IPS-18a (cell line): ENCODE measurements at regions not wholly inside any gene's neighbourhood (a gene's known extent, or its start where the extent isn't known, plus 50 kb on each side); places are given as distances from the start of the nearest gene placed in this dataset.

Source experiments
- H3K27ac ChIP-seq: one replicate; pipeline ENCODE4 v1.5.1; 2013; ENCODE audit warnings: low read length
- H3K27me3 ChIP-seq: one replicate; pipeline ENCODE4 v1.6.1; 2013; ENCODE audit warnings: mild to moderate bottlenecking, low read length; ENCODE audit not compliant: control insufficient read depth, insufficient read depth
- H3K36me3 ChIP-seq: one replicate; pipeline ENCODE4 v1.6.1; 2013; ENCODE audit warnings: low read depth, low read length; ENCODE audit not compliant: control insufficient read depth
- H3K4me1 ChIP-seq: one replicate; pipeline ENCODE4 v1.6.1; 2013; ENCODE audit warnings: low read depth, low read length; ENCODE audit not compliant: control insufficient read depth
- H3K4me3 ChIP-seq: one replicate; pipeline ENCODE4 v1.5.1; 2013; ENCODE audit warnings: low read length
- H3K9ac ChIP-seq: one replicate; pipeline ENCODE4 v1.6.1; 2013; ENCODE audit warnings: mild to moderate bottlenecking, low read length, moderate library complexity
- H3K9me3 ChIP-seq: one replicate; pipeline ENCODE4 v1.6.1; 2013; ENCODE audit warnings: low read depth, low read length; ENCODE audit not compliant: control insufficient read depth

DNA sequence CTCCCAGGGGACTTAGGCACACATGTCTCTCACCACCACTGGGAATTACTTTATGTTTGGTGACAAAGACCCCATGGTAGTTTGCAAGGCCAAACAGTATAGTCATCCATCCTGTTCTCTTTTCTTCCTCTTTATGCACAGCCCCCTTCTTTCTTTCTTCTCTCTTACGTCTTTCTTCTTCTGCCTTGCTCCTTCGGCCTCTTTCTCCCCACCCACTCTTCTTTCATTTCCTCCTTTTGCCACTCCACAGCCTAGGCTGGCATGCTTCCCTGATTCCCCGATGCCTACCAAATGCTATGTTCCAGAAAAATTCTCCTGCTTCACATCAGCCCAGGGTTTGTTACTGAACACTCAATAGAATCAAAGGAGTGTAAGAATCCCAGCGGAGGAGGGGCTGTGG, 62.4 kb upstream of the MKLN1 start:
- H3K27ac ChIP-seq: no peak overlapping the region
- H3K27me3 ChIP-seq: no peaks in the 10 kb centered on the region
- H3K9me3 ChIP-seq: no peaks in the 10 kb centered on the region
- H3K4me1 ChIP-seq: no peaks in the 10 kb centered on the region
- no peaks in the 10 kb centered on the region for H3K36me3 ChIP-seq
- no peak overlapping the region for H3K9ac ChIP-seq
- no peak overlapping the region for H3K4me3 ChIP-seq

DNA sequence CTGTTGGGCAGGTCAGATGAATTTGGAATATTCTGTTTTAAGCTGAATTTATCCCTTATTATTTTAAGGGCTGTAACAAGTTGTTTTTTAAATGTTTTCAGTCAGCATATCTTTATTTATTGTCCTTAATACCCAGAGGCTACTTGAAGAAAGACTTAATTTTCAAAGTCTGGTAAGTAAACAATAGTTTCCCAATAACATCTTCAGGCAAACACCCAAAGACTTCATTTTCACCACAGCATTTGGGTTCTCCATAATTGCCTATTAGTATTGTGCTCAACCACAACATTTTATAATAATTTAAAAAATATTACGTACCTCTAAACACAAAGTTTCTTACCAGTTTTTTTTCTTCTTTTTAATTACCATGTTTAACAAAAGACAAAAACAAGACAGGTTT, 60.0 kb upstream of the MKLN1 start:
- no peak overlapping the region for H3K9ac ChIP-seq

DNA sequence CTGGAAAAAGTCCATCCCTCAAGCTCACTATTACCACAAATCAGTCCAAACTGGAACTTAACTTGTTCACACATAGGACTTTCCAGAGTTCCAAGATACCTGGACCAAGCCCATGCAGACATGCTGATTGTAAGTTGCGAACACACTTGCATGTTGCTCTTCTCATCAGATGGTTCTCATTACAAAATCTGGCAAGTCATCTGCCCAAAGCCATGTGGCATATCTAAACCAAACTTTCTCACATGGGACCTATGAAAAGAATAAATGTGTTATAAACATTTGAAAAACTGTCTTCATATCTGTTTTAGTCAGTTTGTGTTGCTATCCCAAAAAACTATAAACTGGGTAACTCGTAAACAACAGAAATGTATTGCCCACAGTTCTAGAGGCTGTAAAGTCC, 58.8 kb upstream of the MKLN1 start:
- no peaks in the 10 kb centered on the region for H3K27me3 ChIP-seq
- no peak overlapping the region for H3K27ac ChIP-seq
- H3K36me3 ChIP-seq: no peaks in the 10 kb centered on the region
- H3K9ac ChIP-seq: no peak overlapping the region
- H3K4me3 ChIP-seq: no peak overlapping the region
- no peaks in the 10 kb centered on the region for H3K4me1 ChIP-seq
- no peaks in the 10 kb centered on the region for H3K9me3 ChIP-seq

More for the DNA sequence above, 60.0 kb upstream of the MKLN1 start:
- no peak overlapping the region for H3K4me3 ChIP-seq
- no peaks in the 10 kb centered on the region for H3K36me3 ChIP-seq
- no peak overlapping the region for H3K27ac ChIP-seq
- H3K27me3 ChIP-seq: no peaks in the 10 kb centered on the region
- H3K9me3 ChIP-seq: no peaks in the 10 kb centered on the region
- no peaks in the 10 kb centered on the region for H3K4me1 ChIP-seq

DNA sequence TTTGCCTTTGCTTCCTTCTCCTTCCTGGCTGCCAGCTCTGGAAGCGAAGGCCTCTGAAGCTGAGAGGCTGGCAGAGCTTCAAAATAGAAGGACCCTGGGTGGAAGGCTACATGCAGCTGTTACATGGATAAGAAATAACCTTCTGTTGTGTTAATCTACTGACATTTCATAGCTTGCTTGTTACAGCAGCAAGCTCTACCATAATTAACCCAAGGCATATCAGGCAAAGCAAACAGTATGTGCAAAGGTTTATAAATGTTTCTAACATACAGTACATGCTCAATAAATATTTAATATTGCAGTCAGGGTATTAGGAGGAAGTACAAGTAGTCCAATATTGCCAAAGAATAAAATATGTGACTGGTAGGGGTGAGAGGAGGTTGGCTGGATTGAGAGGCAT, 55.6 kb upstream of the MKLN1 start:
- H3K27ac ChIP-seq: no peak overlapping the region
- H3K4me3 ChIP-seq: no peak overlapping the region
- no peaks in the 10 kb centered on the region for H3K27me3 ChIP-seq
- no peak overlapping the region for H3K9ac ChIP-seq
- no peaks in the 10 kb centered on the region for H3K36me3 ChIP-seq
- no peaks in the 10 kb centered on the region for H3K4me1 ChIP-seq
- no peaks in the 10 kb centered on the region for H3K9me3 ChIP-seq

DNA sequence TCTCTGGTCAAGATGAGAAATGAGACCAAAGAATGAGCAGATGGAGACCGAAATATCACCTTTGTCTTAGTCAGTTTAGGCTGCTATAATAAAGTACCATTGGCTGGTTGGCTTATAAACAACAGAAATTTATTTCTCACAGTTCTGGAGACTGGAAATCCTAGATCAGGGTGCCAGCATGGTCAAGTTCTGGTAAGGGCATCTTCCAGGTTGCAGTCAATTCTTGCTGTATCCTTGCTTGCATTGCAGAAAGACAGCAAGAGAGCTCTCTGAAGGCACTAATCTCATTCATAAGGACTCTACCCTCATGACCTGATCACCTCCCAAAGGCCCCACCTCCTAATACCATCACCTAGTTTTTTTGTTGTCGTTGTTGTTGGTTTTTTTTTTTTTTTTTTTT, 52.7 kb upstream of the MKLN1 start:
- Histone ChIP-seq H3K4me1 (no peaks in the 10 kb centered on the region), H3K27ac (no peak overlapping the region), H3K4me3 (no peak overlapping the region), H3K36me3 (no peaks in the 10 kb centered on the region), H3K9me3 (no peaks in the 10 kb centered on the region), H3K9ac (no peak overlapping the region), H3K27me3 (no peaks in the 10 kb centered on the region)

DNA sequence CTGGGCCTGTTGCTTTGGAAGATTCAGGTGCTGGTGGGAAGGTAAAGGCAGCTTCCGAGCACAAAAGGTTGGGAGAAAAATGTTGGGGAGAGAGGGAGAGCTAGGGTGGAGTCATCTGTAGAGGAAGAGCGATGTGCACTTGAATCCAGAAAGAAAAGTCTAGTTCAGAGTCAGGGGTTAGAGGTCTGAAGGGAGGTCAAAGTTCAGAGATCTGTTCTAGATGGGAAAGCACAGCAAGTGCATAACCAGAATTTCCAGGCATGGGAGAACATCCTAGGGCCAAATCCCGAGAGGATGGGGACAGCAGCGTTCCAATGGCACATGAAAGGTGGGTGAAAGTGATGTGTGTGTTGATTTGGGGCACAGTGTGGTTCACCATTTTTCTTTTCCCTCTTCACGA, 51.5 kb upstream of the MKLN1 start:
- Histone ChIP-seq H3K36me3 (no peaks in the 10 kb centered on the region), H3K27me3 (no peaks in the 10 kb centered on the region), H3K4me1 (no peaks in the 10 kb centered on the region), H3K9ac (no peak overlapping the region), H3K27ac (no peak overlapping the region), H3K9me3 (no peaks in the 10 kb centered on the region), H3K4me3 (no peak overlapping the region)

DNA sequence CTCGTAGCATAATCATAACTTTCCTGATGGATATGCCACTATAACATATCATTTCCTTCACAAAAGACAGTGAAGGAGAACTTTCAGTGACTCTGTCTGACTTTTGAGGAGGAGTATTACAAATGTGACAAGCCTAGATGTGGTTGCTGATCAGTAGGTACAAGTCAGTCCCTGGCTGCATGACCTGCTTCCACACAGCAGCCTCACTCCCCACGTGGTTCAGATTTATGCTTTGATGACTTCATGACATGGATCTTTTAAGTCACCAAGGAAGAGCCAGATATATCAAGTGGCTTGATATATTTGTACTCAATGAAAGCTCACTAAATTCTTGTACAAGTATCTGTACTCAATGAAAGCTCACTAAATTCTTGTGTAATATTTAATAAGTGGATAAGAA, 50.9 kb upstream of the MKLN1 start:
- H3K27ac ChIP-seq: no peak overlapping the region
- no peaks in the 10 kb centered on the region for H3K27me3 ChIP-seq
- H3K4me1 ChIP-seq: no peaks in the 10 kb centered on the region
- no peaks in the 10 kb centered on the region for H3K36me3 ChIP-seq
- no peaks in the 10 kb centered on the region for H3K9me3 ChIP-seq
- H3K4me3 ChIP-seq: no peak overlapping the region
- no peak overlapping the region for H3K9ac ChIP-seq
